GM19043 (cell line): ENCODE measurements at regions not wholly inside any gene's neighbourhood (a gene's known extent, or its start where the extent isn't known, plus 50 kb on each side); places are given as distances from the start of the nearest gene placed in this dataset.
"Not testable (repeated sequence)": the region's sequence is repeated elsewhere in the genome, so short reads cannot be mapped to it uniquely, and the experiment has no call there.

ENCODE experiments used
- ATAC-seq: cut with Tn5 transposase; IDR thresholded peaks from one replicate; pipeline ENCODE4 v1.9.1; 2021; ENCODE audit warnings: low read depth; ENCODE audit not compliant: unreplicated experiment

DNA sequence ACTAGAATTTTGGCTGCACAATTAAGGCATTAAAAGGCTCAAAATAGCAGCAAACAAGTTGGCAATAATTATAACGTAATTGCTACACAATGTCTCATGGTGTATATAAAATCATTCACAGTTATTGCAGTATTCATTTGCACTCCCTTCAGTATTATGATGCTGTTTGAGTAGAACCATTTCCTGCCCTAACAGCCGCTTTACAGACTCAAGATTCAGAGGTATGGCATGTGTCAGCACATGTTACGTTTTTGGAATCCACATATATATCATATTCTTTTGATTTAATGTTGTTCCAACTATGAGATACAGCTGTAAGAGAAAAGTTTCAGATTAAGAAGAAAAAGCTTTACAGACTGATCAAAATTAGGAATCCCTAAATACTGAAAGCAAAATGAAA, 56.3 kb upstream of the NCKAP5 start:
- no peak for ATAC-seq

DNA sequence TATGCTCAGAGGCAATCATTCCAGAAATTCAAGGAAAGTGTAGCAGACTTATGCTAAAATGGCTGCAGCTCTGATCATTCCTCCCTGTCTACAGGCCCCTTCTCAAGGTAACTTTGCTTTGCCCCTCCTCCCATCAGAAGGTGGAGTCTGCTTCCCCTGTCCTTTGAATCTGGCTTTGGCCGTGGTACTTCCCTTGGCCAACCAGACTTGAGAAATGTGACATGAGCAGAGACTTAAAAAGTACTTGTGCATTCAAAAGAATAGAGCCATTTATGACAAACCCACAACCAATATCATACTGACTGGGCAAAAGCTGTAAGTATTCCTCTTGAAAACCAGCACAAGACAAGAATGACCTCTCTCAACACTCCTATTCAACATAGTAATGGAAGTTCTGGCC, 59.5 kb upstream of the NCKAP5 start:
- ATAC-seq: no peak

DNA sequence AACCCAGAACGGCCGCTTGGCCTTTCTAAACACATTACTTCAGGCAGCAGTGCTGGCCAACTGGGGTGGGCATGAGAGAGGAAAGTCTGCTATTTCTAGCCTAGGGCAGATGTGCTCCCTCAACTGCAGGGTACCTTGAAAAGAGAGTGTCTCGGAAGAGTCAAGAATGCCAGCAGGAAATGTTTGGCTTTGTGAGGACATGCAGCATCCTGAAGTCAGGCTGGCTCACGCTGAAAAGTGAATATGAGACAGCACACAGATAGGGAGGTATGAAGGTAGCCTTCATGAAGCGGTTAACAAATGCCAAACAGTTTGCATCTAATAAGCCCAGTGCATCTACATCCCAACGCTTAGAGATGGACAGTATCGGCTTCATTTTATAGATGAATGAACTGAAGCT, 65.0 kb upstream of the NCKAP5 start:
- ATAC-seq: no peak

DNA sequence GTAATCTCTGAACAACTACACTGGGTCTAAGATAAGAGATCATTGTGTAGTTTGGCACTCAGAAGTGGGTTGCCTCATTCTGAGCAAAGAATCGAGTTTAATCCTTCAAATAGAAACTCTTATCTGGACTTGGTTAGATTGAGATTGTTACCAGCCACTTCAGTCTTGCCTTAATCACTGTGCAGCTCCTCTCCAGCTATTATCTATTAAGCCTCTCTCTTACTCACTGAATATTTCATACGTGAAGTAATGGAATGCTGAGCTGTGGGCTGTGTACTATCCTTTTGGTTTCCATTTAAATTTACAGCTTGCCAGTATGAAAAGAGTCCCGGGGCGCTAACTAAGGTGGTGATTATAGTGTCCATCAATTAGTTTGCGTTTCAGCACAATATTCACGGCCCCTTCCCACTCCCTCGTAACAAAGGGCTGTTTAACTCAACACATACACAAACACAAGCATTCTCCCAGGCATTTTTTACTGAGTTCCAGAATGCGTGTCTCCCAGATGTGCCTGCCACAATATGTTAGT, 65.7 kb upstream of the NCKAP5 start:
- ATAC-seq: no peak

DNA sequence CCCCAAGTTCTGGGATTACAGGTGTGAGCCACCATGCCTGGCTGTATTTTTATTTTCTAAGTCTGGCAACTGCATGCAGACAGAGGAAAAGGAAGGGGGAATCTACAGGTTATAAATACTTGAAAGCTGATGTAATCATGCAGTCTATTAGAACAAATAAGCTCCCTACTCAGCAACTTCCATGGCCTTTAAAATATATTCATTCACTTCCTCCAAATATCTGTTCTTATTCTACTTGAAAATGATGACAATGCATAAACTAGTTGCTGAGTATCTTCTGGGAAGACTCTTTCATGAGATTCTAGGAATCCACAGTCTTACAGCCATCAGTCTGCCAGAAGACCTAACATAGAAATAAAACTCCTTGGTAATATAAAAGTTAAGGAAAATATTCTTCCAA, 66.9 kb upstream of the NCKAP5 start:
- no peak for ATAC-seq

DNA sequence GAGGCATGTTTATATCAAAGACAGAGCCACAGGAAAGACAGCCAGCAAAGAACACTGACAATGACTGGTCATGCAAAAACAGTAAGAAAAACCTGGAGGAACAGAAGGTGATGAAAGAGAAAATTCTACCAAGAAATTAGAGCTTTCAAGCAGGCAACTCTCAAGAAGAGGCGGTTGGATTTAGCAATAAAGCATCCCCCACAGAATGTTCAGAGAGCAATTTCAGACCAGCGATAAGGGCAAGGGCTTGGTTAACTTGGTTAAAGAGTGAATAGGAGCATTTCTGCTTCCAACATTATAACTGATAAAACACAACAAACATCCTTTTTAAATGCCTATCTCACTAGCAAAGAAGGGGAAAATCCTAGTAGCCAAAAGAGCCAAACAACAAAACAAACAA, 68.0 kb upstream of the NCKAP5 start:
- ATAC-seq: no peak

DNA sequence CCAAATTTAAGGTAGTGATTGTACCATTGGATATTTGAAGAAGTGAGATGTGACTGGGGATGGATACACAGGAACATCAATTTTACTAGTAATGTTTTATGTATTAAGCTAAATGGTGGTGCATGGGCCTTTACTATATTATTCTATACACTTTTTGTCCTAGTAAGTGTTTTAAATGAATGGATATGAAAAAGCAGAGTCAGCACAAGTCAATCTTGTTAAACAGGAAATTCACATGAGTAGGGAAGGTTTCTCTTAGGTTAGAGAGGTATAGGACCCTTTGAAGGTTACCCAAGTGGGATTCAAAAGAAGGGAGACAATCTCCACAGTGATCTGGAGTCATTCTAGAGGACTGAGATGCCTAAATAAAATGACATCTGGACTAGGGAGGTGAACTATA, 71.8 kb upstream of the NCKAP5 start:
- no peak for ATAC-seq

DNA sequence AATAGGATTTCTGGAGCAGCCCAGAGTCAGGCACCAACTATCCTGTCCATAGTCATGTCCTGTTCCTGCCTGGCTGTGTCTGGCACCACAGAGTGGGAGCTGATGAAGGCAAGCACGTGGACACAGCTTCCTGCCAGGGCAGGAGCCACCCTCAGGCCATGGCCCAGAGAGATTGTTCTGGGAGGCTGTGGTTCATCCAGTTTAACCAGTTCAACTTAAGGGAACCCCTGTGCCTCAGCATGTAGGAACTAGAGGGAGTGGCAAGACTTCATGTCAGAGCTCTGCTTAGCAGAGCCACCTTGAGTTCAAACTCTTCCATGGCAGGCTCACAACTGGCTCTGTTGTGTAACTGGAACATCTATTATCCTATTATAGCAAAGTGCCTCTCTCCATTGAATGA, 73.2 kb upstream of the NCKAP5 start:
- ATAC-seq: no peak

DNA sequence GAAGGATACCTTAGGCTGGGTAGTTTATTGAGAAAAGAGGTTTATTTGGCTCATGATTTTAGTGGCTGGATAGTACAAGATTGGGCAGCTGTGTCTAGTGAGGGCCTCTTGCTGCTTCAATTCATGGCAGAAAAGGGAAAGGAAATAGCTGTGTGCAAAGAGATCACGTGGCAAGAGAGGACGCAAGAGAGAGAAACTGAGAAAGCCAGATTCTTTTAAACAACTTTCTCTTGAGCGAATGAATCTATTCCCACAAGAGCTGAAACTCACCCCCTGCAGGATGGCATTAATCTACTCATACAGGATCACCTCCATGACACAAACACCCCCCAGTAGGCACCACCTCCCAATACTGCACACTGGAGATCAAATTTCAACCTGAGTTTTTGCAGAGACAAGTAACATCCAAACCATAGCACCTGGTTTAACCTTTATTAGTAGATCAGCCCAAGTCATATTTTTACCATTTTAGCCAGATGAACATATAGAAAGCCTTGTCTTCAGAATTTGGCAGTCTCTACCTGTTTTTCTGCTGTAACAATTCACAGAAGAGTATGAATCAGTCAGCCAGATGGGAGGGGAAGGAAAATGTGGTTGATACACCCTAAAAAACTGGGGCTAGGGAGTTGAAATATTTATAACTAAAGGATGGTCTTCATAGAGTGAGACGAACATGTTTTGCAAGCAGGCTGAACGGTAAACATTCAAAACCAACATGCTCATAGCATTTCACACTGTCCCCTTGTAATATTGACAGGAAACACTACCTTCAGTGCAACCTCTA, 73.9 kb upstream of the NCKAP5 start:
- no peak for ATAC-seq

DNA sequence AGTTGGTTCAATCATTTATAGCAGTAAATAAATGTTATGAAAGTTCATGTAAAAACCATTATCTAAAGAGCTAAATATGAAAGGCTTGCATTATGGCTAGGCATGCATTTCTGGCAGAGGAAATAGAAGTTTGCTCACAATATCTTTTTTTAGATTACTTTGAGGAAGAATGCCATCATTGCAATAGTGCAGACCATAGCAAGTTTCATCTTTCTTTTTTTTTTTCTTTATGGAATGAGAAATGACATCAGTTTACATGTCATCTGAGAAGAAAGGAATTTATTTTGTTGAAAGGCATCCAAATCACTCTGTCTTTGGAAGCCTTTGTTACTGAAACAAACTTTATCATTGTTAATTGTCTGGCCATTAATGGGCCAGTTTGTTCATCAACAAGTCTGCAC, 74.5 kb upstream of the NCKAP5 start:
- no peak for ATAC-seq

DNA sequence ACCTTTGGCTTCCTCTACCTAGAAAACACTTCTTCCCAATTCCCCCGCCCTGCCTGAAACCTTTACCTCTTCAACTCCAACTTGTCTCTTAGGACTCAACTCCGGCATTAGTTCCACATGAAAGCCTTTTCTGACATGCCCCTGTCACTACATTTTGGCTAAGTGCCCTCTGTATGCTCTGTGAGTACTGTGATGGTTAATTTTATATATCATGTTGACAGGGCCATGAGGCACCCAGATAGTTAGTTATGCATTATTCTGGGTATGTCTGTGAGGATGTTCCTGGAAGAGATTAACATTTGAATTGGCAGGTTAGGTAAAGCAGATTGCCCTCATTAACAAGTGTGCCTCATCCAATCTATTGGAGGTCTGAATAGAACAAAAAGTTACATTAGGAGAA, 75.6 kb upstream of the NCKAP5 start:
- no peak for ATAC-seq

DNA sequence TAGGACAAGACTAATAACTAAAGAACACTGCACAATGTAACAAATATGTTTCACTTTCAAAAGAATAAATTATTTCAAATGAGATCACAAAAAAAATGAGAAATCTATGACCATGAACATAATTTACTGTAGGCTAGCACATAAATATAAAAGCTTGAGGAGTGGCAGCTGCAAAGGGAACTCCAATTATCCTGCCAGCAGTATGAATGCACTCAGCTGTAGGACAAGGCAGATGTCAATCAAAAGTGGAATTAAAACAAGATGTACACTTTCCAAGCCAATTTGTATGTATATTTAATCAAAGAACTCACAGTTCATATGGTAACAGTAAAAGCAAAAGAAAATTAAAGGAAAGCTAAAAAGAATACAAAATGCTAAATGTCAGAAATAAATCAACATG, 76.6 kb upstream of the NCKAP5 start:
- no peak for ATAC-seq

DNA sequence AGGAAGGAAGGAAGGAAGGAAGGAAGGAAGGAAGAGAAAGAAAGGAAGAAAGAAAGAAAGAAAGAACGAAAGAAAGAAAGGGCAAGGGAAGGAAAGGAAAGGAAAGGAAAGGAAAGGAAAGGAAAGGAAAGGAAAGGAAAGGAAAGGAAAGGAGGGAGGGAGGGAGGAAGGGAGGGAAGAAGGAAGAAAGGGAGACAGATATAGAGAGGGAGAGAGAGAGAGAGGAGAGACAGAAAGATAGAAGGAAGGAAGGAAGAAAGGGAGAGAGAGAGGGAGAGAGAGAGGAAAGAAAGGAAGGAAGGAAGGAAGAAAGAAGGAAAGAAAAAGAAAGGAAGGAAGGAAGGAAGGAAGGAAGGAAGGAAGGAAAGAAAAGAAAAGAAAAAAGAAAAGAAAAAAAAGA, 79.1 kb upstream of the NCKAP5 start:
- ATAC-seq: not testable (repeated sequence)

DNA sequence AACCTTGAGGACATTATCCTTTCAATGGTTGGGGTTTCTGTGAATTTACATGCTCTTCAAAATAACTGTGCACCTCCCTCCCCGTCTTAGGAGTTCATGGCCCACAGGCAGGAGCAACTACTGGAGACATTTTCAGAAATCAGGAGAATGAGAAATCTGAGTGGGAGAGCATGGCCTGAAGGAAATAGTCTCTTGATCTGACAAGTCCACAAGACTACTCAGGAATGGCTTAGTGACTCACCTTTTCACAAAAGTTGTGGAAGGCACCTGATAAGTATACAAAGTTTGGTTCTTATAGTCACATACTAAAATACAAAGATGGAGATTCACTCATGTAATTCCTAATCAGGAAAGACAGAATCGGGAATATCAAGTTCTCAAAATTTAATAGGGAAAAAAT, 83.6 kb upstream of the NCKAP5 start:
- ATAC-seq: no peak

DNA sequence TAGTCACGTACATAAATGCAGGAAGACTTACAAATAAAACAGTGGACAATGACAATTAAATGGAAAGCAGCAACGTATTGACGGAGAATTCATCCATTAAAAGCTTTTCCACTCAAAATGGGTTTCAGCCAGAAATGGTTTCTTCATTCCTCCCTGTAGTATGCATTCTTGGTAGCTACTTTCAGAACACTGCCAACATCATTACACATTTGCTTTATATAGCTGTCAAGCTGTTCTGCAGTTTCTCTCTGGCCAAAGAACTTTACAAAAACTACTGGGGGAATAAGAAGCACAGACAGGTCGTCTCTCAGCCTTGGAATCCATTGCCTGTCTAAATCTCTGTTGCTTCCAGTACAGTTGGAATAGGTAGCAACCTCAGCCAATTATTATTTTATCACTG, 84.1 kb upstream of the NCKAP5 start:
- ATAC-seq: no peak

DNA sequence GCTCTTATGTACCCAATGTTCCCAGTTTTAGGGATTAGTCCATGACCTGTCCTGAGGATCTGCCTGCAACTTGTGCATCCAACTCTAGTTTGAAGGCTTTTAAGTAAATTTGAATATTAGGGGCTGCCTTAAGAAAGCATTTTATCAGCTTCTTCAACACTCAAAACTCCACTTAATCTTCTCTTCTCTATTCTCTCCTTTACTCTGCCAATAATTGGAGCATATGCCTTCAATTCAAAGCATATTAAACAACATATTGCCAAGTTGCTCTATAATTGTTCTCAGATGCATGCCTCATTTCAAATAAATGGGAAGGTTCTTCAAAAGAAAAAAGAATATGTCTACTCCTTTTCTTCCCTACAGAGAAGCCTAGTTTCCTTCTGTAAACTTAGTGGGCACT, 84.8 kb upstream of the NCKAP5 start:
- no peak for ATAC-seq

DNA sequence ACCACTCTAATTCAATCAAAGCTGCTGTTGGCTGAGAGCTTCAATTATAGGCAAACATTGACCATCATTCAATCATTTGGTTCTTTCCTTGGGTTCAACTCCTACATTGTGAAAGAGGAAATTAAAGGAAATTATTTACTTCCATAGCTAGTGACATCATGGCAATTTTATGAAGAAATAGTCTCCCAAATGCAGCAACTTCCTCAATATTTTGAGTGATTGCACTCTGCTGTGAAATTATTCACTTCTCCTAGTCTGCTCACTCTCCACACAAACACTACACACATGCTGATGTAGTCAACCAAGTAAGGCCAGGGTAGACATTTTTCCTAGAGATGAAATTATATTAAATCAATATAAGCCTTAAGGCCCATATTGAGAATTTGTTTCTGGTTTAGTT, 86.7 kb upstream of the NCKAP5 start:
- no peak for ATAC-seq

DNA sequence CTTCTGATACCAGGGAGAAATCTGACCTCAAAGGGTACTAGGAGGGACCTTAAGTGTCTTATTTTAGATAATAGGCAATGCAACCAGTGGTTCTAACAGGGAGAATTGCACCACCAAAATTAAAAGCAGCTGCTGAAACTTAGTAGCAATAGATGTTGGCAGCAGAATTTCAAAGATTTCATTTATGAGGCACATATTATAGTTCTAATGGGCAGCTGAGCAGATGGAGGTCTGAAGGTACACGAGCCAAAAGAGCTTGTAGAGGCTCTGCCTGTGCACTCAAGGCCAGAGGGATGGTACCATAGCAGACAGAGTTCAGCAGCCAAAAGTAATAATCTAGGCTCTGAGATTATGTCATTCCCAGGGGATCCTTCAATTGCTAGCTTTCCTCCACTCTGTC, 87.3 kb upstream of the NCKAP5 start:
- no peak for ATAC-seq

DNA sequence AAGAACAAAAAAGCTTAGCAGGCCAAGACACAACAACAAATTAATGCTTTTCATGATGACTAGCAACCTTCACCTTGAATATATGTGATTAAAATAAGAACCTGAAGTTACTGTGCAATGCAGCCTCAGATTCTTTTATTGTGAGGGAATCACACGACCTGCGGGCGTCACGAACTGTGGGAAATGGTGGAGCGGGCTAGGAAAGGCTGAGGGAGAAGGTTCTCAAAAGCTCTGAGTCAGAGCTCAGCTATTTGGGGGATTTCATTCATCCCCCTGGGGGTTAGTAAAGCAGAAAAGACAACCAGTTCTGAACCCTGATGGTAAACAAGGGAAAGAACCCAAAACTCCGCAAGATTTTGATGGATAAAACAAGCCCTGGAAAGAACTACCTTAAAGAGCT, 89.3 kb upstream of the NCKAP5 start:
- no peak for ATAC-seq

DNA sequence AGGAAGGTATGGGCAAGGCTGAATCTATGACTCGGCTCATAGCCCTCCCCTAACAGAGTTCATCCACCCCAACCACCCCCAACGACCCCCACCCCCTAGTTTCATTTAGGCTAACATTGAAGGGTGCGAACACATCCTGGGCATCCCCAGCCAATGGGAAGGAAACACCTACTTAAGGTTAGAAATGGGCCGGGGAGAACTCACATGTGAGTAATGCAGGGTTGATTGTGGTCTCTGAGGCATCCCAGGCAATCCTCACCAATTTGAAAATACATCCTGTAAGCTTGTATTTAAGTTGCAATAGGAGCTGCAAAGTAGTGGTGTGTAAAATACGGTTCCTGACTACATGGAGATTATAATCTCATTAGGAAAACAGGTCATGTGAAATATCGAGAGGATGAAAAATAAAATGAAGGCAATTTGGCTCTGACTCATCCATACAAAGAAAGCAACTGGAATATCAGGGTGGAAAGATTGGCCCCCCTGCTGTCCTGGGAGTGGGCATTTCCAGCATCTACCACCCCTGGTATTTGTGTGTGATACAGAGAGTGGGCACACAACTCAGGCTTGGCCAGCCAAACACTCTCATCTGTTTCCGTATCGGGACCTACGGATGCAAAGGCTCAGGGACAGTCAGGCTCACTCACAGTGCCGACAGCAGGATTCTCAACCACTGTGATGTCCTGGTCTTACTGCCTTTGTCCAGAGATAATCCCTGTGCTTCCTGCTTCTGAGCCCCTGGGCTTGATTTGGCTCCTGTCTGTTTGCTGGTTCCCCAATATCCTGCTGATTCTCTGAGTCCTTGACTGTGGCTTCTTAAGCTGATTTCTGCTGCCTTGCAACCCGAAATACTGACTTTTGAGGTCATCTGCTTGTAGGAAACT, 90.0 kb upstream of the NCKAP5 start:
- no peak for ATAC-seq

DNA sequence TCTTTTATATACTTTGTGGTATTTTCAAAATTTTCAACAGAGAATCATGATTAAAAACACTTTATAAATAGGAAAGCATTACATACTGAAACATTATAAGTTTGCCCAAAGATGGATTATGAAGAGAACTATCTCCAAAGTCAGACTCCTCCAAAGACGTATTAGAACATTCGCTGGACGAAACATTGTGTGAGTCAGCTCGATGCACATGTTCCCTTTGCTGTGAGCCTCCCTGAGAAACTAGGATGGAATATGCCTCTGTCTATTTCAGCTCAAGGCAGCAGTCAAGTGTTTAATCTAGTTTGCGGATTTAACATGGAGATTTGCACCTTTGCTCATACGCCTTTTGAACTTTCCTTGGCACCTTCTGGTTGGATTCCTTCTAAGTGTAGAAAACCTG, 92.2 kb upstream of the NCKAP5 start:
- ATAC-seq: no peak

DNA sequence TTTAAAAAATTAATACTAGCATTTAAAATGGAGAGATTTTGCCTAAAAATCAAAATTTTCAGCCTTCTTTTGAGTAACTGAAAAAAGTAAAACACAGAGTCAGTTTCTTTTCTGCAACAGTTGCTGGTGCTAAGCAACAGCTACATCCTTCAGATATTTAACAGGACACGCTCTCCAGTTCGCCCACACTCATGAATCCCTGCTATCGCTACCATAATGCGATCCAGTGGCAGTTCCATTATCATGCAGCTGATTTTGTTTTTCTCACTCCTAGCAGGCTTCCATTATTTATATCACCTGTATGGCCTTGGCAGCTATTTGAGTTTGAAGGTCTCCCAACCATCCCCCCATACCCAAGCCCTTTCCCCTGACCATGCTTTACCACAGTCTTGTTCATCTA, 93.1 kb upstream of the NCKAP5 start:
- ATAC-seq: no peak
